PC-3 (cell line): ENCODE measurements at regions not wholly inside any gene's neighbourhood (a gene's known extent, or its start where the extent isn't known, plus 50 kb on each side); places are given as distances from the start of the nearest gene placed in this dataset.
"Not testable (repeated sequence)": the region's sequence is repeated elsewhere in the genome, so short reads cannot be mapped to it uniquely, and the experiment has no call there.

Source experiments
- ATAC-seq: fragments of 200-7000 bp; cut with Tn5 transposase; 2 replicates; pipeline ENCODE4 v1.9.1; 2020; ENCODE audit warnings: mild to moderate bottlenecking, moderate library complexity
- BruUV-seq: library from RNA; stranded (reverse); fragments of 400-500 nt; replicated peaks from 2 replicates; lab custom pipeline; 2021; lab: Mats Ljungman, UMichigan
- CTCF ChIA-PET: fragments of 300-600 bp; sonication (Branson Sonifier 250); formaldehyde crosslinking; loops from one replicate; lab custom pipeline; 2022; ENCODE audit warnings: antibody characterized with exemption; lab: Charles Lee
- POLR2A ChIA-PET: fragments of 300-600 bp; sonication (Branson Sonifier 250); formaldehyde crosslinking; loops from one replicate; lab custom pipeline; 2022; ENCODE audit warnings: antibody characterized with exemption; ENCODE audit not compliant: unreplicated experiment; lab: Charles Lee
- DNase-seq: peaks from one replicate; pipeline ENCODE4 v3.0.0-alpha.2; 2015
- H2AFZ ChIP-seq: fragments of 300-600 bp; sonication (generic); 2 replicates; pipeline ENCODE4 v1.6.0; 2016; ENCODE audit warnings: antibody characterized with exemption, low read length
- H3F3A ChIP-seq: fragments of 300-600 bp; sonication (generic); one replicate; pipeline ENCODE4 v1.6.0; 2017; ENCODE audit warnings: antibody characterized with exemption, low read length, control low read depth, mild to moderate bottlenecking; ENCODE audit not compliant: unreplicated experiment
- H3K27ac ChIP-seq: fragments of 300-600 bp; sonication (generic); 2 replicates; pipeline ENCODE4 v1.5.1; 2016; ENCODE audit warnings: mild to moderate bottlenecking, low read length
- H3K27me3 ChIP-seq: fragments of 300-600 bp; sonication (generic); 2 replicates; pipeline ENCODE4 v1.6.1; 2016; ENCODE audit warnings: low read length, mixed read lengths
- H3K36me3 ChIP-seq: fragments of 300-600 bp; sonication (generic); 2 replicates; pipeline ENCODE4 v1.6.1; 2016; ENCODE audit warnings: low read depth, mixed run types, low read length, mixed read lengths
- H3K4me1 ChIP-seq: fragments of 300-600 bp; sonication (generic); 2 replicates; pipeline ENCODE4 v1.5.1; 2016; ENCODE audit warnings: low read length; ENCODE audit not compliant: insufficient read depth
- H3K4me2 ChIP-seq: fragments of 300-600 bp; sonication (generic); 2 replicates; pipeline ENCODE4 v1.6.0; 2016; ENCODE audit warnings: low read length
- H3K4me3 ChIP-seq: fragments of 300-600 bp; sonication (generic); 2 replicates; pipeline ENCODE4 v1.5.1; 2016; ENCODE audit warnings: mild to moderate bottlenecking, low read length, mixed read lengths
- H3K79me2 ChIP-seq: fragments of 300-600 bp; sonication (generic); 2 replicates; pipeline ENCODE4 v1.6.1; 2017; ENCODE audit warnings: low read length, mixed read lengths
- H3K9ac ChIP-seq: fragments of 300-600 bp; sonication (generic); 2 replicates; pipeline ENCODE4 v1.6.0; 2016; ENCODE audit warnings: mild to moderate bottlenecking, low read length
- H3K9me2 ChIP-seq: fragments of 300-600 bp; sonication (generic); replicated peaks from 2 replicates; pipeline ENCODE4 v1.6.1; 2016; ENCODE audit warnings: mixed run types, low read length, mixed read lengths
- H3K9me3 ChIP-seq: fragments of 300-600 bp; sonication (generic); 2 replicates; pipeline ENCODE4 v1.6.1; 2016; ENCODE audit warnings: low read length, mixed read lengths
- H4K20me1 ChIP-seq: fragments of 300-600 bp; sonication (generic); 2 replicates; pipeline ENCODE4 v1.6.1; 2016; ENCODE audit warnings: low read length, mixed read lengths
- CTCF ChIP-seq: fragments of 300-600 bp; sonication (generic); conservative IDR thresholded peaks from 2 replicates; pipeline ENCODE4 v1.5.1; 2017; ENCODE audit warnings: antibody characterized with exemption, low read depth, mild to moderate bottlenecking, low read length
- EZH2 ChIP-seq: fragments of 300-600 bp; sonication (generic); IDR thresholded peaks from one replicate; pipeline ENCODE4 v1.6.1; 2017; ENCODE audit warnings: antibody characterized with exemption, mild to moderate bottlenecking, low read length; ENCODE audit not compliant: unreplicated experiment
- EZH2phosphoT487 ChIP-seq: fragments of 300-600 bp; sonication (generic); IDR thresholded peaks from 2 replicates; pipeline ENCODE4 v1.6.1; 2018; ENCODE audit warnings: mild to moderate bottlenecking, antibody characterized with exemption, low read length, borderline replicate concordance
- intact Hi-C: fragments of 100-400 bp; cut with micrococcal nuclease; formaldehyde crosslinking; loops from 2 replicates; pipeline ENCODE4 v1.9.0; 2023

GRCh38 chrX:143231492-143231891 lies 205.8 kb downstream of the SPANXN4 start:
- intact Hi-C loops, result no loop called here
- Histone ChIP-seq H3K4me1 (no peaks in the 10 kb centered on the region), H3K27me3 (no peaks in the 10 kb centered on the region), H3K9me2 (no peaks in the 10 kb centered on the region), H3K36me3 (no peaks in the 10 kb centered on the region), H2AFZ (no peak overlapping the region), H3K9me3 (no peaks in the 10 kb centered on the region), H3K4me3 (no peak overlapping the region), H3F3A (no peaks in the 10 kb centered on the region), H4K20me1 (no peaks in the 10 kb centered on the region), H3K79me2 (no peaks in the 10 kb centered on the region), H3K9ac (no peak overlapping the region), H3K4me2 (no peak overlapping the region), H3K27ac (no peak overlapping the region)
- BruUV-seq, result no TSS peak
- ATAC-seq (no peak), DNase-seq (no peak)
- TF ChIP-seq CTCF, result no peak
- no peak for TF ChIP-seq EZH2phosphoT487
- no peak for TF ChIP-seq EZH2
- ChIA-PET CTCF (no interaction called here), POLR2A (interaction anchor here (0.6 kb wide), 1 partner anchor 53 kb away, joined by 6 read pairs; no protein-coding TSS in a partner anchor)

- H3K27ac ChIP-seq, ATAC-seq, CTCF ChIA-PET, H3F3A ChIP-seq, POLR2A ChIA-PET, H3K4me1 ChIP-seq, BruUV-seq, H4K20me1 ChIP-seq, H3K9me2 ChIP-seq, H3K4me2 ChIP-seq, H3K9ac ChIP-seq, intact Hi-C loops, H3K36me3 ChIP-seq, H3K9me3 ChIP-seq, H3K79me2 ChIP-seq, H3K27me3 ChIP-seq, H2AFZ ChIP-seq, H3K4me3 ChIP-seq, DNase-seq: not testable (repeated sequence)
Observed at GRCh38 chrX:143228600-143228999, 202.9 kb downstream of the SPANXN4 start.

- no peak overlapping the region for H3K9ac ChIP-seq
- intact Hi-C loops, result no loop called here
- BruUV-seq, result no TSS peak
- no peak overlapping the region for H3K4me3 ChIP-seq
- ChIA-PET CTCF (no interaction called here), POLR2A (no interaction called here)
- H3K4me2 ChIP-seq, result no peak overlapping the region
- no peak overlapping the region for H2AFZ ChIP-seq
- ATAC-seq (no peak), DNase-seq (peak; percentile 50)
- H3F3A ChIP-seq, result no peaks in the 10 kb centered on the region
- H3K79me2 ChIP-seq, result no peaks in the 10 kb centered on the region
- no peaks in the 10 kb centered on the region for H3K27me3 ChIP-seq
- H4K20me1 ChIP-seq, result no peaks in the 10 kb centered on the region
- TF ChIP-seq EZH2 (no peak), CTCF (no peak), EZH2phosphoT487 (no peak)
- H3K27ac ChIP-seq, result no peak overlapping the region
- no peaks in the 10 kb centered on the region for H3K9me2 ChIP-seq
- H3K36me3 ChIP-seq, result no peaks in the 10 kb centered on the region
- H3K9me3 ChIP-seq, result no peaks in the 10 kb centered on the region
- H3K4me1 ChIP-seq, result no peaks in the 10 kb centered on the region
Observed at GRCh38 chrX:143206966-143207365, 181.2 kb downstream of the SPANXN4 start.
